ENCODE measurements at regions not wholly inside any gene's neighbourhood (a gene's known extent, or its start where the extent isn't known, plus 50 kb on each side); places are given as distances from the start of the nearest gene placed in this dataset.

GRCh38 chr18:27595113-27595838 is 410.2 kb upstream of the CHST9 start:
- Histone ChIP-seq H3K27me3 (no peaks in the 10 kb centered on the region), H3K9ac (ENCODE audit: low read depth in 2 of 2, low read length in 2 of 2) (no peak overlapping the region), H3K36me3 (no peaks in the 10 kb centered on the region), H3K4me3 (no peak overlapping the region), H3K27ac (no peak overlapping the region), H3K4me1 (no peaks in the 10 kb centered on the region), H3K9me3 (no peaks in the 10 kb centered on the region)
- no peak for DNase-seq
- intact Hi-C loops (cut with DNase I), result loop anchor here (5.0 kb wide), 1 partner anchor 233 kb away; no protein-coding TSS in a partner anchor
- TF ChIP-seq CTCF (IDR thresholded peaks at IDR 0.05), result no peak

GRCh38 chr18:27585602-27586173 is 400.6 kb upstream of the CHST9 start:
- no peaks in the 10 kb centered on the region for H3K36me3 ChIP-seq

GRCh38 chr18:27583466-27583865 is 398.4 kb upstream of the CHST9 start:
- no peaks in the 10 kb centered on the region for H3K27me3 ChIP-seq
- TF ChIP-seq CTCF (IDR thresholded peaks at IDR 0.05), result no peak
- no peaks in the 10 kb centered on the region for H3K4me1 ChIP-seq
- H3K36me3 ChIP-seq, result no peaks in the 10 kb centered on the region
- DNase-seq, result no peak
- H3K9ac ChIP-seq (ENCODE audit: low read depth in 2 of 2, low read length in 2 of 2), result no peak overlapping the region
- H3K9me3 ChIP-seq, result no peaks in the 10 kb centered on the region
- intact Hi-C loops (cut with DNase I), result no loop called here
- H3K4me3 ChIP-seq, result no peak overlapping the region
- H3K27ac ChIP-seq, result no peak overlapping the region

More at GRCh38 chr18:27585602-27586173, 400.6 kb upstream of the CHST9 start:
- Histone ChIP-seq H3K27me3 (no peaks in the 10 kb centered on the region), H3K9me3 (no peaks in the 10 kb centered on the region), H3K27ac (peak overlapping the region; percentile 30), H3K4me3 (no peak overlapping the region), H3K9ac (ENCODE audit: low read depth in 2 of 2, low read length in 2 of 2) (no peak overlapping the region), H3K4me1 (no peaks in the 10 kb centered on the region)
- intact Hi-C loops (cut with DNase I), result no loop called here
- peak; percentile 60 for DNase-seq
- TF ChIP-seq CTCF (IDR thresholded peaks at IDR 0.05), result no peak

- H3K27ac ChIP-seq, result no peak overlapping the region
- no peaks in the 10 kb centered on the region for H3K9me3 ChIP-seq
- H3K4me3 ChIP-seq, result no peak overlapping the region
- intact Hi-C loops (cut with DNase I), result no loop called here
- no peaks in the 10 kb centered on the region for H3K27me3 ChIP-seq
- no peak for TF ChIP-seq CTCF (IDR thresholded peaks at IDR 0.05)
- H3K36me3 ChIP-seq, result no peaks in the 10 kb centered on the region
- H3K9ac ChIP-seq (ENCODE audit: low read depth in 2 of 2, low read length in 2 of 2), result no peak overlapping the region
- no peaks in the 10 kb centered on the region for H3K4me1 ChIP-seq
- DNase-seq, result no peak
These were observed 397.8 kb upstream of the CHST9 start for GRCh38 chr18:27582760-27583412.

- no peaks in the 10 kb centered on the region for H3K27me3 ChIP-seq
- H3K4me3 ChIP-seq, result no peak overlapping the region
- no peaks in the 10 kb centered on the region for H3K36me3 ChIP-seq
- no peak for TF ChIP-seq CTCF (IDR thresholded peaks at IDR 0.05)
- intact Hi-C loops (cut with DNase I), result no loop called here
- H3K9me3 ChIP-seq, result no peaks in the 10 kb centered on the region
- H3K9ac ChIP-seq (ENCODE audit: low read depth in 2 of 2, low read length in 2 of 2), result no peak overlapping the region
- no peak overlapping the region for H3K27ac ChIP-seq
- DNase-seq, result no peak
- H3K4me1 ChIP-seq, result no peaks in the 10 kb centered on the region
These were observed 396.3 kb upstream of the CHST9 start for GRCh38 chr18:27581296-27581904.
